ENCODE measurements at regions not wholly inside any gene's neighbourhood (a gene's known extent, or its start where the extent isn't known, plus 50 kb on each side); places are given as distances from the start of the nearest gene placed in this dataset.

DNA sequence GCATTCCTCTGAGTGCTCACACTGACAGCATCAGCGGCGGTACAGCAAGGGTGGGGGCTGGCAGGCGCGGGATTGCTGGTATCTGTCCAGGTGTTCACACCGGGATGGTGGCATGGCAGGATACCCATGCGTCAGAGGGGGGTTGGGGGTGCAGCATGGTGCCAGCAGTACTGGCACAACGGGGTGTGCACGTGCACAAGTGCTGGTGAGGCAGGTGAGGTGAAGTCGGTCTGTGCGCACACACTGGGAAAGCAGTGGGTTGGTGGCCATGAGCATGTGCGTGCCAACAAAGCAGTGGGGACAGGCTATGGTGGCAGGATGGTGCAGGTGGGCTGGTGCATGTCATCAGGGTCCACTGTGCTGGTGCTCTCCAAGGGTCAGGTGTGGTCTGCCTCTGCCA, 819.6 kb upstream of the EDIL3 start:
- TF ChIP-seq, protein P1, sequence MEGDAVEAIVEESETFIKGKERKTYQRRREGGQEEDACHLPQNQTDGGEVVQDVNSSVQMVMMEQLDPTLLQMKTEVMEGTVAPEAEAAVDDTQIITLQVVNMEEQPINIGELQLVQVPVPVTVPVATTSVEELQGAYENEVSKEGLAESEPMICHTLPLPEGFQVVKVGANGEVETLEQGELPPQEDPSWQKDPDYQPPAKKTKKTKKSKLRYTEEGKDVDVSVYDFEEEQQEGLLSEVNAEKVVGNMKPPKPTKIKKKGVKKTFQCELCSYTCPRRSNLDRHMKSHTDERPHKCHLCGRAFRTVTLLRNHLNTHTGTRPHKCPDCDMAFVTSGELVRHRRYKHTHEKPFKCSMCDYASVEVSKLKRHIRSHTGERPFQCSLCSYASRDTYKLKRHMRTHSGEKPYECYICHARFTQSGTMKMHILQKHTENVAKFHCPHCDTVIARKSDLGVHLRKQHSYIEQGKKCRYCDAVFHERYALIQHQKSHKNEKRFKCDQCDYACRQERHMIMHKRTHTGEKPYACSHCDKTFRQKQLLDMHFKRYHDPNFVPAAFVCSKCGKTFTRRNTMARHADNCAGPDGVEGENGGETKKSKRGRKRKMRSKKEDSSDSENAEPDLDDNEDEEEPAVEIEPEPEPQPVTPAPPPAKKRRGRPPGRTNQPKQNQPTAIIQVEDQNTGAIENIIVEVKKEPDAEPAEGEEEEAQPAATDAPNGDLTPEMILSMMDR (IDR thresholded peaks at IDR 0.05) = no peak
- no peak for TF ChIP-seq POLR2A (IDR thresholded peaks at IDR 0.05)
